ENCODE measurements at regions not wholly inside any gene's neighbourhood (a gene's known extent, or its start where the extent isn't known, plus 50 kb on each side); places are given as distances from the start of the nearest gene placed in this dataset.

DNA sequence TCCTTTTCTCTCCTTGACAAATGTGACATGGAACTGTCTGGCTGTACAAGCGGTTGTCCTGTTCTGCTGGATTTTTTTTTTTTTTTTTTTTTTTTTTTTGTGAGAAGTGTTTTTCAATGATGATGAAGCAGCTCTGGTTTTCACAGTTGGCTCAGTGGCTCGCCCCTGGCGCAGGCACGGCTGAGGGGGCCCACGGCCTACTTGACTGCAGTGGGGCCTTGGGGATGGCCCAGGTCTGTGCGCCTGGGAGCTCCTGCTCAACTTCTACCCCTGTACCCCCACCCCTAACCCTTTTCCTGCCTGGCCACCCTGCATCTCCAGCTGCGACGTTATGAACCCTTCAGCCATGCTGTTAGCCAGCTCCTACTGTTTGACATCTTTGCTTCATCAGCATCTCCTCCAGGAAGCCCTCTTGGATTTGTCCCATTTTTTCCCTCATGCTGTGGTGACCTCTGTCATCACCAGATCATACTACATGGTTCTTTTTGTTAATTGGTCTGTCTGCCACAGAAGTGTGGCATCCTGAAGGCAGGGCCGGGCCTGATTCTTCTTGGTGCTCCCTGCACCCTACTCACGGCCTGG, 167.9 kb downstream of the INHBB start:
- TF ChIP-seq POLR2A (IDR thresholded peaks at IDR 0.05; ENCODE audit: low read depth, low read length) (no peak), TAF1 (IDR thresholded peaks at IDR 0.05; ENCODE audit: borderline replicate concordance, low read depth, low read length) (no peak)
